ENCODE measurements at regions not wholly inside any gene's neighbourhood (a gene's known extent, or its start where the extent isn't known, plus 50 kb on each side); places are given as distances from the start of the nearest gene placed in this dataset.

DNA sequence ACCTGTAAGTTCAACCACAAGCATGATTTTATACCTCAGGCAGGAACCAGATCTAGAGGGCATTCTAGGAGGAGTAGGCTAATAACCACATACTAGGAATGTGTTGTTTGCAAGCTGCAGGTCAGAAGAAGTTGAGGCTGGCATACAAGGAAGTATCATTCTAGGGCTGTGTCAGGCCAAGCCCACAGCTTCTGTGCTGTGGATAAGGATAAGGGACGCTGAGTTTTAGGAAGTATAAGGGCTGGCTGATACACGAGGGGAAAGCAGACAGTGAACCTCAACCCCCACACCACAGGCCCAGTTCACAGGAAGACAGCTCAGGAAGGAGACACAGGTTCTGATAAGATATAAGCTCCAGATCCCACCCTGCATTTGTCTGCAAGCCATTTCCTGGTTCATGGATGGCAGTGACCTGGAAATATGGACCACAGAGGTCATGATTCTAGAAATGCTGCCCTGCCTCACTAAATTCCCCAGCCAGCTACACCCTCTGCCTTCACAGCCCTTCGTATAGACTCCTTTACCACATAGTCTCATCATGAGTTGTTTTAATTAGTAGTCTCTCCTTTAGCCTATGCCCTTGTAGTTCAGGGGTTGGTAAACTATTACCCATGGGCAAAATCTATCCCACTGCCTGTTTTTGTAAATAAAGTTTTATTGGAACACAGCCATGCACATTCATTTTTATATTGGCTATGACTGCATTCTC is 260.7 kb downstream of the OPA1 start:
- peak in 1 of 2 donors; percentile 73 for DNase-seq
- Histone ChIP-seq H3K27ac (peak overlapping the region; percentile 70 to 89 (median 80)), H3K4me1 (peaks cover 34 to 40% (median 39%) of the 10 kb centered on the region in 4 donors), H3K27me3 (no peaks in the 10 kb centered on the region), H3K9me3 (no peaks in the 10 kb centered on the region), H3K36me3 (no peaks in the 10 kb centered on the region), H3K4me3 (no peak overlapping the region)
- intact Hi-C loops (cut with DNase I; ENCODE audit: low total_unique reads): no loop called here
- WGBS, 5 donors: 33 to 53% (median 49%) methylated on average over 3 of the region's 3 CpGs
- no peak for TF ChIP-seq EP300 (IDR thresholded peaks at IDR 0.05)
- TF ChIP-seq POLR2AphosphoS5 (IDR thresholded peaks at IDR 0.05): peak in 2 of 3 donors; percentile 52 to 57

DNA sequence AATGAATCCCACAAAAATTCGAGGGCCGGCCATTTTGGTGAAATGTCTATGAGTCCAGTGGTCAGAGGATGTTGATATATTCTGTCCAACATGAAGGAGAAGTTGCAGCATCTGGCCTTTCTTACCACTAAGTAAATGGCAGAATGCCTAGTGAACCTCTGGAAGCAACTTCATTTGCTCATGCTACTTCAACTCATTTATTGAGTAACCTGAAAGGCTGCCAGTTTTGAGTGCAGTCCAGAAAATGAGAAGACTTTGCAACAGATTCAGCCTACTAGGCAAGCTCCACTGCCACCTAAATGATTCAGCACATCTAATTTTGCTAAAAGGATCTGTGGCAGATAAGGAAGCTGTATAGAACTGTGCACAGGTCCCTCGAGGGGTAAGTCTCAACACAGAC is 265.0 kb downstream of the OPA1 start:
- no peak for TF ChIP-seq EP300 (IDR thresholded peaks at IDR 0.05)
- TF ChIP-seq POLR2AphosphoS5 (IDR thresholded peaks at IDR 0.05): peak in 1 of 3 donors; percentile 33
- H3K27ac ChIP-seq: peak overlapping the region in 1 of 5 donors; percentile 31
- H3K36me3 ChIP-seq: no peaks in the 10 kb centered on the region
- WGBS, 5 donors: 52 to 74% (median 61%) methylated on average over 3 of the region's 3 CpGs
- no peak for DNase-seq
- H3K4me3 ChIP-seq: no peak overlapping the region
- intact Hi-C loops (cut with DNase I; ENCODE audit: low total_unique reads): no loop called here
- no peaks in the 10 kb centered on the region for H3K9me3 ChIP-seq
- no peaks in the 10 kb centered on the region for H3K27me3 ChIP-seq
- peaks cover 9 to 29% (median 22%) of the 10 kb centered on the region in 4 donors for H3K4me1 ChIP-seq

DNA sequence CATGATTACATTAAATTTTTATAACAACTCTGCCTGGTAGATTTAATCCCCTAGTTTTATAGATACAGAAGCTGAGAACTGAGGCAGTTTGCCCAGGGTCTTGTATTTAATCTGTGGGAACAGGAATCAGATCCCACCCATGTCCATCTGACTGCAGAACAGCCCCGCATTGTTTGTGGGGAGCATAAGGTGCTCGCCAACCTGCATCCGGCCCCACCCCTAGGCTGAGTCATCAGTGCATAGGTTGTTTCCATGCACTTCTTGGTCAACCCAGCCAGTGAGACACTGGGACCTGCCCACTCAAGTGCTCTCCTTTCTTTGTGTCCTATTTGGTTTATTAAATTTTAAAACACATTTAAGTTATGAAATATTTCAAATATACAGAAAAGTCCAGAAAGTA is 266.2 kb downstream of the OPA1 start:
- Histone ChIP-seq H3K4me1 (peaks cover 5 to 36% (median 24%) of the 10 kb centered on the region in 4 donors), H3K9me3 (no peaks in the 10 kb centered on the region), H3K4me3 (no peak overlapping the region), H3K36me3 (no peaks in the 10 kb centered on the region), H3K27me3 (no peaks in the 10 kb centered on the region), H3K27ac (no peak overlapping the region)
- 58 to 71% (median 69%) methylated on average over 3 of the region's 3 CpGs for WGBS, 5 donors
- intact Hi-C loops (cut with DNase I; ENCODE audit: low total_unique reads): no loop called here
- no peak for DNase-seq
- TF ChIP-seq, protein P1, sequence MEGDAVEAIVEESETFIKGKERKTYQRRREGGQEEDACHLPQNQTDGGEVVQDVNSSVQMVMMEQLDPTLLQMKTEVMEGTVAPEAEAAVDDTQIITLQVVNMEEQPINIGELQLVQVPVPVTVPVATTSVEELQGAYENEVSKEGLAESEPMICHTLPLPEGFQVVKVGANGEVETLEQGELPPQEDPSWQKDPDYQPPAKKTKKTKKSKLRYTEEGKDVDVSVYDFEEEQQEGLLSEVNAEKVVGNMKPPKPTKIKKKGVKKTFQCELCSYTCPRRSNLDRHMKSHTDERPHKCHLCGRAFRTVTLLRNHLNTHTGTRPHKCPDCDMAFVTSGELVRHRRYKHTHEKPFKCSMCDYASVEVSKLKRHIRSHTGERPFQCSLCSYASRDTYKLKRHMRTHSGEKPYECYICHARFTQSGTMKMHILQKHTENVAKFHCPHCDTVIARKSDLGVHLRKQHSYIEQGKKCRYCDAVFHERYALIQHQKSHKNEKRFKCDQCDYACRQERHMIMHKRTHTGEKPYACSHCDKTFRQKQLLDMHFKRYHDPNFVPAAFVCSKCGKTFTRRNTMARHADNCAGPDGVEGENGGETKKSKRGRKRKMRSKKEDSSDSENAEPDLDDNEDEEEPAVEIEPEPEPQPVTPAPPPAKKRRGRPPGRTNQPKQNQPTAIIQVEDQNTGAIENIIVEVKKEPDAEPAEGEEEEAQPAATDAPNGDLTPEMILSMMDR (IDR thresholded peaks at IDR 0.05): no peak
- TF ChIP-seq EP300 (IDR thresholded peaks at IDR 0.05) (no peak), POLR2A (IDR thresholded peaks at IDR 0.05) (no peak), POLR2AphosphoS5 (IDR thresholded peaks at IDR 0.05) (no peak)

DNA sequence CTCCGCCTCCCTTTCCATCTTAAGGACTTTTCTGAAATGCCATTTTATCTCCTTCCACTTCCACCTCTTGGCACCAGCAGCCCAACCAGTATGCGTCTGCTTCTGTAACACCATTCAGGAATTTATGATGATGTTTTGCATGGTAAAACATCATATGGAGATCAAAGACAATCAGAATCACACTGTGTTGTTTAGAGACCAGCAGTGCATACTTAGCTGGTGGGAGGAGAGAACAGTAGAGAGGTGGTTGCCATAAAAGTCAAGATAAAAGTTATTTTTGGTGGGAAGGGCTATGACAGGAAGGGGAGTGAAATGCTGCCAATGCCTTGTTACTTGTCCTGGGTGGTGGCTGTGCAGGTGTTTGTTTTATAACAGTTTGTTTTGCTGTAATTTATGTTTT is 268.0 kb downstream of the OPA1 start:
- Histone ChIP-seq H3K4me3 (no peak overlapping the region), H3K27me3 (no peaks in the 10 kb centered on the region), H3K36me3 (no peaks in the 10 kb centered on the region), H3K9me3 (no peaks in the 10 kb centered on the region), H3K4me1 (peaks cover 5 to 37% (median 28%) of the 10 kb centered on the region in 4 donors), H3K27ac (no peak overlapping the region)
- TF ChIP-seq POLR2AphosphoS5 (IDR thresholded peaks at IDR 0.05) (no peak), POLR2A (IDR thresholded peaks at IDR 0.05) (no peak), EP300 (IDR thresholded peaks at IDR 0.05) (no peak)
- TF ChIP-seq, protein P1 (IDR thresholded peaks at IDR 0.05): no peak
- no peak for DNase-seq
- intact Hi-C loops (cut with DNase I; ENCODE audit: low total_unique reads): no loop called here
- WGBS, 5 donors: 75 to 95% (median 88%) methylated on average over 2 of the region's 2 CpGs

DNA sequence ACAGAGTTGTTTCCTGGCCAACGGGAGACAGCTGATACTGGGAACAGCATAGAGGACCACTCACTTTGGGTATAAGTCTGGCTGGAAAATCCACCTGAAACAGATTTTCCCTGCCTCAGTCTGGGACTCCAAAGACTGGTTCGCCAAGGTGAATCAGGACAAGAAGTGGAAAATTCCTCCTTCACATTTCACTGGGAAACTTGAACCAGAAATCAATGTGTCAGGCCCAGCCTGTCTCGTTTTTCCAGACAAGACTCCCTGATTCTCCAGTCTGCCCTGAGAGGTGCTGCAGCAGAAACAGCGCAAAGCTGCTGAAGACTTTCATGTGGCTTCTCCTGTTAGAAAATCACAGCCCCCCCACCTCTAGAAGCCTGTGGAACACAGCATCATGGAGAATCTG is 269.8 kb downstream of the OPA1 start:
- H3K4me1 ChIP-seq: peaks cover 5 to 40% (median 27%) of the 10 kb centered on the region in 4 donors
- H3K9me3 ChIP-seq: no peaks in the 10 kb centered on the region
- intact Hi-C loops (cut with DNase I; ENCODE audit: low total_unique reads): no loop called here
- H3K27ac ChIP-seq: no peak overlapping the region
- no peak for DNase-seq
- H3K4me3 ChIP-seq: no peak overlapping the region
- H3K27me3 ChIP-seq: no peaks in the 10 kb centered on the region
- 67 to 91% (median 83%) methylated on average over 4 of the region's 4 CpGs for WGBS, 5 donors
- TF ChIP-seq POLR2AphosphoS5 (IDR thresholded peaks at IDR 0.05) (no peak), POLR2A (IDR thresholded peaks at IDR 0.05) (no peak), EP300 (IDR thresholded peaks at IDR 0.05) (no peak)
- TF ChIP-seq, protein P1 (IDR thresholded peaks at IDR 0.05): no peak
- H3K36me3 ChIP-seq: no peaks in the 10 kb centered on the region

Data from stomach (tissue), 8 donors.